Activated CD4-positive, alpha-beta T cell treated with anti-CD3 and anti-CD28 coated beads, Interleukin-2, amount 50 U/mL, for 24 hours (primary cell): ENCODE measurements at regions not wholly inside any gene's neighbourhood (a gene's known extent, or its start where the extent isn't known, plus 50 kb on each side); places are given as distances from the start of the nearest gene placed in this dataset.
A peak's percentile ranks its signal among the peaks of the same experiment; 100 is the strongest.
"Not testable (repeated sequence)": the region's sequence is repeated elsewhere in the genome, so short reads cannot be mapped to it uniquely, and the experiment has no call there.

ENCODE experiments used
- DNase-seq, 2 donors: peaks; one replicate each; pipeline ENCODE4 v3.0.0-alpha.2; 2020; ENCODE audit warnings: low read depth in 1 of 2, low spot score in 1 of 2

DNA sequence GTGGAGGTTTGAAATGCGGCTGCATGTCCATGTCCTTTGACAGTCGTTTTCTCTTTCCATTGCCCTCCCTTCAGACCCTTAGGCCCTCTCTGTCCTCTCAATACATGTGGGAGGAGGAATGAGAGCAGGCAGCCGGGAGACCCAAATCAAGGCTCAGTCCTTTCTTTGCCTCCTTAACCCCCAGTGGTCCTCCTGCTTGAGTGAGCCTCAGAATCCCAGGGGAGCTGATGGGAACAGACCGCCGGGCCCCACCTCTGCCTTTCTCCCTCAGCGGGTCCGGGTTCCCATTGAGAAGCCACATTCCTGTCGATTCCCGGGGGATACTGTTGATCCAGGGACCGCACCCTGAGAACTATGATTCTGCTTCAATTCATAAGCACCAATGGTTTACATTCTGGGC, 77.9 kb upstream of the RFLNA start:
- DNase-seq = no peak

DNA sequence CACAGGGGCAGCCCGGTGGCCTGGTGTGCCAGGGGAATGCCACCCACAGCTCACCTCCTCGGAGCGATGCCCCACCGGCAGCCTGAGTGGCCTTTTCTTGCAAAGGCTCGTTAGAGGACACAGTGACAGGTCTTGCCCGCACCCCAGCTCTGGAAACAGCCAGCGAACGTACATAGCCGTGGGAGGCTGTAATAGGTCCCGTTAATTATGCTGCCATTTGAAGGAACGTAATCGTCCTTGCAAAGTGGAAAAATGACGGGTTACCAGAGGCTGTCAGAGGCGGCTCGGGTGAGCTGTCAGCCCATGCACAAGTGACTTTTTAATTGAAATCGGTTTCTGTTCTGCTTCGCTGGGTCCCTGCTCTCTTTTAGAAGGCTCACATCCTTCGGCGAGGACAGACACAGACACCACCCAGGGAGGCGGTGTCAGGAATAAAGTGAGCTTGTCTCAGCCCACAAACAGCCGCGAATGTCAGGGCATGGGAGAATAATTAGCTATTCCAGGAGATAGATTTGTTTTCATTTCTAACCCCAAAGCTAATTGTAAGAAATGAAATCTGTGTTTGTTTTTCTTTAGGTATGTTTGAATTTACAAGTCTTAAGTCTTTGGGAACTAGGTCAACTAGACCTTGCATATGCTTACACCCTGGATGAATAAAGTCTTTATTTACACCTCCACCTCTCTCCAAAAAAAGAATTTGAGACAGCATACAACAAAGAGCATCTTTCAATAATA, 77.2 kb upstream of the RFLNA start:
- DNase-seq = no peak

- DNase-seq = no peak
Observed at GRCh38 chr12:124218243-124218560, 76.7 kb upstream of the RFLNA start.

GRCh38 chr12:124218650-124219049, 76.2 kb upstream of the RFLNA start:
- DNase-seq = not testable (repeated sequence)

DNA sequence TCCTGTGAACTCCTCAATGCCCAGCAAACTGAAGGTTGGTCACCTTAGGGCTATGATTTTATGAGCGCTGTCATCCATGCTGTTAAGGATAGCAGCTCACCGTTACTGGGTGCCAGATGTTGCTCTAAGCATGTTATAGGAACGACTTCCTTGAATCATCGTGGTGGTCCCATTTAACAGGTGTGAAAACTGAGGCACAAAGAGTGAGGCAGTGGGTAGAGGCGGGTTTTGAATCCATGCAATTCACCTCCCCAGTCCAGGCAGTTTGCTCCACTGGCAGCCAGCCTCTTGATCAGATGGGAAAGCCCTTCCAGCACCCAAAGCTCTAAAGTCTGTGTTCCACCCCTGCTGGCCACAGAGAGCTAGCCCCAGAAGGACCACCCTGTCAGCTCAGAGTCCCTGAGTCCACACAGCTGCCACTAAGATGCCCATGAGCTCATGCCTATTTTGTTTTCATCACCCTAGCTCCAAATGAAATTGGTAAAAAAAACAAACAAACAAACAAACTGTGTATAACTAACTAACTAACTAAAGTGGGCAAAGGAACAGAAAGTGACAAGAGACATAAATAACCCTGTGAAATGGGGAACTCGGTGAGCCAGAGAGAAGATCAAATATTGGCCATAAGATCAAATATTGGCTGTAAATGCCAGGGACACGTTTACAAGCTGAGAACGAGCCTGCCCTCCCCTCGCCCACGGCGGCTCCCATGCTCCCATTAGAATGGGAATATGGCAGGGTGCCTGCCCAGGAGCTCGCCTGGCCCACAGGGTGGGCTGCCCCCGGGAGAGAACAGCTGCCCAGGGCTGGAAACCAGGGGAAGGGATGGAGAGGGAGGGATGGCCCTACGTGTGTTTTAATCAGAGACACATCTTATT, 72.3 kb upstream of the RFLNA start:
- no peak for DNase-seq

GRCh38 chr12:124223733-124224138, 71.2 kb upstream of the RFLNA start:
- DNase-seq = peak in 1 of 2 donors; percentile 27

GRCh38 chr12:124224535-124225110, 70.3 kb upstream of the RFLNA start:
- DNase-seq = no peak

DNA sequence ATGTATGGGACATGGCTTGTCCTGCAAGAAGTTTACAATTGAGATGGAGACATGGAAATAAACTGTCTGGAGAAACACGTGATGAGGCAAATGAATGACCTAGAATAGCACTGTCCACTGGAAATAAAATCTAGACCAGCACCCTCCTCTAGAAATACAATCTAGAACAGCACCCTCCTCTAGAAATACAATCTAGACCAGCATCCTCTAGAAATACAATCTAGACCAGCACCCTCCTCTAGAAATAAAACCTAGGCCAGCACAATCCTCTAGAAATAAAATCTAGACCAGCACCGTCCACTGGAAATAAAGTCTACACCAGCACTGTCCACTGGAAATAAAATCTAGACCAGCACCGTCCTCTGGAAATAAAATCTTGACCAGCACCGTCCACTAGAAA, 69.2 kb upstream of the RFLNA start:
- no peak for DNase-seq

GRCh38 chr12:124227951-124228711, 66.8 kb upstream of the RFLNA start:
- no peak for DNase-seq

- no peak for DNase-seq
Observed at GRCh38 chr12:124229520-124229919, 65.4 kb upstream of the RFLNA start.

DNA sequence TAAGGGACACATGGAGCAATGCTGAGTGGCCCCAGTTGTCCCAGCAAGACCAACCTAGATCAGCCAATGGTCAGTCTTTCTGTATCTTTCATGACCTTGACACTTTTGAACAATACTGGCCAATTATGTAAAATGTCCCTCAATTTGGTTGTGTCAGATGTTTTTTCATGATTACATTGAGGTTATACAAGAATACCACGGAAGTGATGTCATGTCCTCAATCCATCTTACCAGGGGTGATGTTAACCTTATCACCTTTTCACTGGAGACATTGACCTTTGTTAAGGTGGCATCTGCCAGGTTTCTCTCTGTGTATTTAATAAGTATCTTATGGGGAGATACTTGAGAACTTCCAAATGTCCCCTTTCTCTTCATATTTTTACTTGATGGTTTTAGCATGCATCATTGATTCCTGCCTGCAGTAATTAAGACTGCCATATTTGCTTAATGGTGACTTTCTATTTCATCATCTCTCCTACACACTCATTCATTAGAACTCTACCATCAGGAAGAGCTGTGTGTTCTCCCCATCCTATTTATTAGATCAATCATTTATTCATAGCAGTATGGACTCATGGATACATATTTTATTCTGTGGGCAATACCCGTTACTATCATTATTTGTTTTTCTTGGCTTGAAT, 64.7 kb upstream of the RFLNA start:
- no peak for DNase-seq

DNA sequence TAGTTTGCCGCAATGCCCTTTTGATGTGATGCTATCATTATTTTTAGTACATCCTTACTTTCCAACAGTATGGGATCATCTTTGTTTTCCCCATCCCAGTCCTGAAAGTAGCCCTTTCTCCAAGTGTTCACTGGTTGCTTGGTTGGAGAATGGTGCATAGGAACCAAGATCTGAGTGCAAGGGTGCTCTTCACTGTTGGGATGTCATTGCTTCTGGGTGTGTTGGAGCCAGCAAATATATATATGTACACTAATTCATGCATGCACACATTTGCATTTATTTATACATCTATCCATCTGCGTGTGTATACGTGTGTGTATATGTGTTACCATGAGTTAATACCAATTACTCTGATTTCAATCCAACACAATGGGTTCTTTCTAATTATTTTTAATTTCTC, 64.1 kb upstream of the RFLNA start:
- DNase-seq = no peak

- no peak for DNase-seq
Observed at GRCh38 chr12:124231980-124232653, 62.8 kb upstream of the RFLNA start.

- no peak for DNase-seq
Observed at GRCh38 chr12:124232654-124232987, 62.3 kb upstream of the RFLNA start.

- DNase-seq = no peak
Observed at GRCh38 chr12:124233041-124233796, 61.7 kb upstream of the RFLNA start.

DNA sequence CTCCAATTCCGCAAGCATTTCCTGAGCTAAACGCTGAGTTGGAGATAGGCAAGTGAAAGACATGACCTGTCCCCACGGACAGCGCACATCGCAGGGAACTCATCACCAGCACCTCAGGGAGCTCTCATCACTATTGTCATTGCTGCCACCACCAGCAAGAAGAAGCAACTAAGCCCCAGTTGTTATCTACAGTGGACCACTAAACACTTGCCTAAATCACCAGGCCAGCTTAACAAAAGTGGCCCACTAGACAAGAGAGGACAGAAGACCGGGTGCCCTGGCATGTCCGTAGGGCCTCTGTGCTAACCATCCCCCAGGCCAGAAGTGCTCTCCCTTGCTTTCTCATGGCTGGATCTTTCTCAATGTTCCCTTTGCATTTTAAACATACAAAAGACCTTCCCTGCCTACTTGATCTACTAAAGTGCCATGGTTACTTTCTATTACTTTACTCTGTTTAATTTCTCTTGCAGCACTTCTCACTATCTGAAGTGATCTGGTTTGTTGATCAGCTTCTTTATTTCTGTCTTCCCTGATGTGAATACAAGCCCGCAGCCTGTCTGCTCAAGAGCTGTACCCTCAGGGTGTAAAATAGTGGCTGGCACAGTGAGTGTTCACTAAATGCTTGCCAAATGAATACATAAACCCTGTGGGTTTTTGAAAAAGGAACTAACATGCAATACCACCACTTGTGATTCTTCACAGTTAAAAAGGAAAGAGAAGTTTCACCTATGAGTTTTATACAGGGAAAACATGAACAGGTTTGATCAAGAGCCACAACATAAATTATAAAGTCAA, 60.9 kb upstream of the RFLNA start:
- DNase-seq = no peak

GRCh38 chr12:124236625-124237031, 58.3 kb upstream of the RFLNA start:
- DNase-seq = no peak

GRCh38 chr12:124238886-124239285, 56.0 kb upstream of the RFLNA start:
- DNase-seq = no peak

DNA sequence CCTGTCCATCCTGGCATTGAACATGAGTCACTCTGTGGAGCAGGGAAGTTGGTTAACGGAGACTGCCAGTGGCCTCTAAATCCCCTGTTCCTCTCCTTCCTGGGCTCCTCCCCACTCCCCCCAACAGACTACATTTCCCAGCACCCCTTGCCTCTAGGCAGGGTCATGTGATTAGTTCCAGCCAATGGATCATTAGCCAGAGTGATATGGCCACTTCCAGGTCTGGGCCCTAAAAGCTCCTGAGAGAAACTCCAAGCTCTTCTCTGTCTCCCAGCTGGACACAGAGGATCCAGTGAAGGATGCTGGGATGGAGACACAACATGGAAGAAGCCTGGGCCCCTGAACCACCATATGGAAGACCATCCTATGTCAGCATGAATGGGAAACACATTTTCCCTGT, 54.4 kb upstream of the RFLNA start:
- no peak for DNase-seq
